Erythroblast (primary cell): ENCODE measurements at regions not wholly inside any gene's neighbourhood (a gene's known extent, or its start where the extent isn't known, plus 50 kb on each side); places are given as distances from the start of the nearest gene placed in this dataset.
"Not testable (repeated sequence)": the region's sequence is repeated elsewhere in the genome, so short reads cannot be mapped to it uniquely, and the experiment has no call there.

Source experiments
- DNase-seq, 2 experiments: peaks; one replicate each; lab custom pipeline; 2025; lab: John Stamatoyannopoulos, UW
- GATA1 ChIP-seq: IDR thresholded peaks from 2 replicates; pipeline ENCODE4 v1.6.1; 2011; ENCODE audit warnings: low read depth, mild to moderate bottlenecking, control low read depth, low read length, moderate library complexity
- POLR2A ChIP-seq: IDR thresholded peaks from 2 replicates; pipeline ENCODE4 v1.6.1; 2011; ENCODE audit warnings: mild to moderate bottlenecking, low read length

DNA sequence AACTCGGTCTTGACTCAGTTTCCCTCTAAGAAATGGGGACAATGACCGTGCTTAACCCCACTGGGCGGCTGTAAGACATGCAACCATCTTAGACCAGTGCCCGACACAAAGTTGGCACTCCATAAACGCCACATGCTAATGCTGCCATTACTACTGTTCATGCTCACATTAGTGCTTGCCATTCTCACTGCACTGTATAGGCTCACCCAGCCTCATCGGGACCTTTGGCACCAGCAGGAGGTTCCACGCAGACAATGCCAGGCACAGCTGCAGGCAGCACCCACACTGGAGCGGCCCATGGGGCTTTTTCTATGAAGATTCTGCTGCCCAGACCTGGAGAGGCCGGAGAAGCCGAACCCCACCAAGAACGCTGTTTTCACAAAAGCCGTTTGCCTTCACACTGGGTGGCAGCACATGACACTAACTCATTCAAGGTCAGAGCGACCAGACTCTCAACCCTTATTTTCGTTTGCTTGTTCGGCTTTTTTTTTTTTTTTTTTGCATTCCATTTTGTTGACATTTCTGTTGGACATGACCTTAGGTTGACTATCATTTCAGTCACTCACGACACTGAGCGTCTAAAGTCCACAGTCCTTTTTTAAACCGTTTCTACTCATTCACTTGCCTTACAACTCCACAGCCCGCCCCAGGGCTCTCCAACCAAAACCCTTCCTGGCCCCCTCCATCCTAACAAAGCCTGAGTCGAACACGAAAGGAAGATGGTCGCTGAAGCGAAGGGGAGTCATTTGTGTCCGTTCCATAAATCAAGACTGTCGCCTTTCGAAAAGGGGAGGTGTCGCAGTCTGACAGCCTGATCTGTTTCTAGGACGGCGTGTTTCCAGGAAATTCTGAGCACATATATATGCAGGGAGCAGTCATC, 124.4 kb upstream of the RNF32 start:
- no peak for TF ChIP-seq GATA1
- DNase-seq: no peak

GRCh38 chr7:156514851-156515250, 125.7 kb upstream of the RNF32 start:
- TF ChIP-seq GATA1 (no peak), POLR2A (no peak)
- no peak for DNase-seq

- TF ChIP-seq GATA1 (no peak), POLR2A (no peak)
Measured at GRCh38 chr7:156511426-156511825, 129.1 kb upstream of the RNF32 start.

GRCh38 chr7:156510966-156511365, 129.6 kb upstream of the RNF32 start:
- DNase-seq: no peak
- TF ChIP-seq POLR2A: no peak

More at GRCh38 chr7:156511426-156511825, 129.1 kb upstream of the RNF32 start:
- no peak for DNase-seq

GRCh38 chr7:156509216-156509615, 131.4 kb upstream of the RNF32 start:
- no peak for TF ChIP-seq GATA1
- DNase-seq: no peak

GRCh38 chr7:156505876-156506275, 134.7 kb upstream of the RNF32 start:
- TF ChIP-seq GATA1 (no peak), POLR2A (no peak)
- DNase-seq: no peak

DNA sequence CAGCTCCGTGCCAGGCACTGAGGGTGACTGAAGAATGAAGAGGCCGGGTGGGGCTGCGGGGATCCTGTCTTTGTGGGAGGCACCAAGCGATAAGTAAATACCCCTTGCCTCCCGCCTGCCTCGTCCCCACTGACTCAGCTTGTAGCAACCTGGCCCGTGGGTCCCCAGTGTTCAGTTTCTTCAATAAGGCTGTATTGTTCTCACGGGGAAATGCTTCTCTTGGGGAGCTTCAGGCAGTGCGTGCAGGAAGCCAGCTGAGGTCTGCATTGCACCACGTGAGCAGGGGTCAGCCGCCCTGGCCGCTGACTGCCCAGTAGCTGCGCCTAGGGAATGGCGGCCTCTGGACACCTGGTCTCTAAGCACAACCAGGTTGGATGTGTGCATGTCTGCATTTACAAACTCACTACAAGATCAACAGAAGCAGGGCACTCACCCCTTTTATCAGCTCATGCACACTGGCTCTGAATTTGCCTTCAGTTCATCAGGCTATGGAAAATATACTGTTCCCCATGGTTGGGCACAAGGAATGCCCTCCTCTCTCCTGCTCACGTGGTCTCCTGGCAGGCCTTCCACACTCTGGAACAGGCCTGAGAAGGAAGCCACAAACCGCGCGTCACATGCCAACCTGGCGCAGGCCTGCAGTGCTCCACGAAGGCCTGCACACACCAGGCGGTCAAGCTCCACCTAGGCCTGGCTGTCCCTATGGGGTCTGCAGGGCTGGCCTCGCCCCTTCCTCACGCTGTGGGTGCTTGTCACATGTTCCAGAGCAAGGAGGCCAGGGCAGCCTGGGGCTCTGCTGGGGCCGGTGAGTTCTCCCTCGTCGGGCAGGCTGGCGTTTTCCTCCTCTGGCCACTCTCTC, 135.7 kb upstream of the RNF32 start:
- no peak for DNase-seq

GRCh38 chr7:156504006-156504405, 136.6 kb upstream of the RNF32 start:
- DNase-seq: no peak
- no peak for TF ChIP-seq GATA1

More for the DNA sequence above, 135.7 kb upstream of the RNF32 start:
- TF ChIP-seq POLR2A (no peak), GATA1 (no peak)

GRCh38 chr7:156503196-156503595, 137.4 kb upstream of the RNF32 start:
- DNase-seq: no peak
- TF ChIP-seq POLR2A: no peak
- TF ChIP-seq GATA1: no peak

- not testable (repeated sequence) for DNase-seq
Measured at GRCh38 chr7:156501815-156502214, 138.8 kb upstream of the RNF32 start.

GRCh38 chr7:156499247-156499881, 141.2 kb upstream of the RNF32 start:
- TF ChIP-seq POLR2A: no peak
- TF ChIP-seq GATA1: no peak
- DNase-seq: no peak

GRCh38 chr7:156497776-156498509, 142.6 kb upstream of the RNF32 start:
- TF ChIP-seq GATA1 (no peak), POLR2A (no peak)
- DNase-seq: no peak

GRCh38 chr7:156496865-156497264, 143.7 kb upstream of the RNF32 start:
- TF ChIP-seq GATA1 (no peak), POLR2A (no peak)
- DNase-seq: no peak
